H9 (cell line): ENCODE measurements at regions not wholly inside any gene's neighbourhood (a gene's known extent, or its start where the extent isn't known, plus 50 kb on each side); places are given as distances from the start of the nearest gene placed in this dataset.

Experiments
- DNase-seq: peaks from one replicate; pipeline ENCODE4 v3.0.0-alpha.2; 2017
- H2AFZ ChIP-seq: one replicate; pipeline ENCODE4 v1.6.1; 2013; ENCODE audit warnings: mild to moderate bottlenecking, low read length, control low read depth, moderate library complexity
- H2AK5ac ChIP-seq: 2 replicates; pipeline ENCODE4 v1.6.1; 2013; ENCODE audit warnings: low read length, control low read depth, mixed read lengths; ENCODE audit not compliant: insufficient read length
- H2BK120ac ChIP-seq: one replicate; pipeline ENCODE4 v1.6.1; 2013; ENCODE audit warnings: low read depth, mild to moderate bottlenecking, low read length, control low read depth, inconsistent platforms; ENCODE audit not compliant: poor library complexity, severe bottlenecking
- H2BK12ac ChIP-seq: 2 replicates; pipeline ENCODE4 v1.6.1; 2013; ENCODE audit warnings: low read length, control low read depth, mixed read lengths, low read depth; ENCODE audit not compliant: insufficient read length
- H2BK15ac ChIP-seq: 2 replicates; pipeline ENCODE4 v1.6.1; 2013; ENCODE audit warnings: low read depth, low read length, control low read depth
- H2BK20ac ChIP-seq: one replicate; pipeline ENCODE4 v1.6.1; 2013; ENCODE audit warnings: low read depth, mild to moderate bottlenecking, low read length, control low read depth, inconsistent platforms; ENCODE audit not compliant: poor library complexity, severe bottlenecking
- H2BK5ac ChIP-seq: 2 replicates; pipeline ENCODE4 v1.6.1; 2013; ENCODE audit warnings: low read length, control low read depth, mixed read lengths; ENCODE audit not compliant: insufficient read length
- H3K14ac ChIP-seq: 2 replicates; pipeline ENCODE4 v1.6.1; 2013; ENCODE audit warnings: low read length, control low read depth; ENCODE audit not compliant: insufficient read depth
- H3K18ac ChIP-seq: 2 replicates; pipeline ENCODE4 v1.6.1; 2013; ENCODE audit warnings: low read depth, mild to moderate bottlenecking, mixed read lengths, low read length, control low read depth; ENCODE audit not compliant: insufficient read length
- H3K23ac ChIP-seq: 2 replicates; pipeline ENCODE4 v1.6.1; 2013; ENCODE audit warnings: low read length, control low read depth, mixed read lengths, low read depth; ENCODE audit not compliant: insufficient read length
- H3K23me2 ChIP-seq: 2 replicates; pipeline ENCODE4 v1.6.1; 2013; ENCODE audit warnings: low read depth, mild to moderate bottlenecking, mixed read lengths, low read length, control low read depth; ENCODE audit not compliant: insufficient read length, poor library complexity, severe bottlenecking
- H3K27ac ChIP-seq: 2 replicates; pipeline ENCODE4 v1.5.1; 2013; ENCODE audit warnings: low read length, control low read depth, mixed read lengths, low read depth; ENCODE audit not compliant: insufficient read length
- H3K27me3 ChIP-seq: 2 replicates; pipeline ENCODE4 v1.6.1; 2013; ENCODE audit warnings: low read length, control low read depth, inconsistent platforms; ENCODE audit not compliant: insufficient read depth
- H3K4ac ChIP-seq: 2 replicates; pipeline ENCODE4 v1.6.1; 2013; ENCODE audit warnings: low read depth, mild to moderate bottlenecking, control low read depth, inconsistent platforms, low read length, moderate library complexity
- H3K4me1 ChIP-seq: 2 replicates; pipeline ENCODE4 v1.6.1; 2013; ENCODE audit warnings: low read length, control low read depth, inconsistent platforms; ENCODE audit not compliant: insufficient read depth
- H3K4me2 ChIP-seq: 2 replicates; pipeline ENCODE4 v1.6.1; 2013; ENCODE audit warnings: low read length, control low read depth, mixed read lengths; ENCODE audit not compliant: insufficient read length, insufficient read depth
- H3K56ac ChIP-seq: 2 replicates; pipeline ENCODE4 v1.6.1; 2013; ENCODE audit warnings: low read depth, mild to moderate bottlenecking, mixed read lengths, low read length, control low read depth; ENCODE audit not compliant: insufficient read length
- H3K79me1 ChIP-seq: 2 replicates; pipeline ENCODE4 v1.6.1; 2013; ENCODE audit warnings: low read depth, mild to moderate bottlenecking, moderate library complexity, low read length, control low read depth, inconsistent platforms; ENCODE audit not compliant: insufficient read depth, poor library complexity, severe bottlenecking
- H3K79me2 ChIP-seq: 2 replicates; pipeline ENCODE4 v1.6.1; 2013; ENCODE audit warnings: low read length, control low read depth, inconsistent platforms; ENCODE audit not compliant: insufficient read depth
- H3K9ac ChIP-seq: 2 replicates; pipeline ENCODE4 v1.6.1; 2013; ENCODE audit warnings: low read length, control low read depth, mixed read lengths; ENCODE audit not compliant: insufficient read length; ENCODE audit errors: extremely low read depth
- H3K9me3 ChIP-seq: one replicate; pipeline ENCODE4 v1.6.1; 2013; ENCODE audit warnings: low read depth, low read length, inconsistent platforms; ENCODE audit not compliant: control insufficient read depth
- H3T11ph ChIP-seq: one replicate; pipeline ENCODE4 v1.6.1; 2013; ENCODE audit warnings: mild to moderate bottlenecking, low read length, control low read depth, inconsistent platforms
- H4K20me1 ChIP-seq: one replicate; pipeline ENCODE4 v1.6.1; 2013; ENCODE audit not compliant: control insufficient read depth, insufficient read length, insufficient read depth
- H4K5ac ChIP-seq: 2 replicates; pipeline ENCODE4 v1.6.1; 2013; ENCODE audit warnings: low read depth, mild to moderate bottlenecking, mixed read lengths, low read length, control low read depth; ENCODE audit not compliant: insufficient read length
- H4K8ac ChIP-seq: replicated peaks from 2 replicates; pipeline ENCODE4 v1.6.1; 2013; ENCODE audit warnings: low read length, control low read depth, mixed read lengths, low read depth; ENCODE audit not compliant: insufficient read length
- H4K91ac ChIP-seq: 2 replicates; pipeline ENCODE4 v1.6.1; 2013; ENCODE audit warnings: low read depth, mild to moderate bottlenecking, moderate library complexity, mixed read lengths, low read length, control low read depth; ENCODE audit not compliant: insufficient read length
- H3K27ac Mint-ChIP-seq, 3 experiments: 2 replicates in 2 of 3; 3 replicates in 1 of 3; pipeline ENCODE4 v1.8.0; 2020 to 2021; ENCODE audit warnings: mixed read lengths in 3 of 3, mild to moderate bottlenecking in 1 of 3, moderate library complexity in 1 of 3
- H3K27me3 Mint-ChIP-seq: 2 replicates; pipeline ENCODE4 v1.8.0; 2021; ENCODE audit warnings: low read depth, mild to moderate bottlenecking, moderate library complexity, mixed read lengths
- H3K36me3 Mint-ChIP-seq, 3 experiments: 2 replicates in 2 of 3; 3 replicates in 1 of 3; pipeline ENCODE4 v1.8.0; 2020 to 2021; ENCODE audit warnings: low read depth in 3 of 3, mixed read lengths in 3 of 3; ENCODE audit not compliant: insufficient read depth in 1 of 3
- H3K4me1 Mint-ChIP-seq, 2 experiments: 2 replicates each; pipeline ENCODE4 v1.8.0; 2020; ENCODE audit warnings: mixed read lengths in 2 of 2
- H3K4me3 Mint-ChIP-seq, 2 experiments: 2 replicates in 1 of 2; 3 replicates in 1 of 2; pipeline ENCODE4 v1.8.0; 2020 to 2021; ENCODE audit warnings: mild to moderate bottlenecking in 2 of 2, mixed read lengths in 2 of 2, moderate library complexity in 1 of 2
- H3K9me3 Mint-ChIP-seq, 2 experiments: 2 replicates in 1 of 2; 3 replicates in 1 of 2; pipeline ENCODE4 v1.8.0; 2020; ENCODE audit warnings: mild to moderate bottlenecking in 2 of 2, mixed read lengths in 2 of 2, moderate library complexity in 1 of 2
- WGBS: extraction: QIAGEN DNeasy Blood & Tissue Kit; methylation state at CpG from one replicate; pipeline ENCODE4 v1.1.7; 2013; ENCODE audit warnings: missing lambda C conversion rate, low lambda C conversion rate, mixed read lengths; ENCODE audit not compliant: insufficient read length; ENCODE audit errors: extremely low coverage; 5-methylcytosine and 5-hydroxymethylcytosine counted together
- TF ChIP-seq, protein P1 (sequence below): fragments of 200-600 bp; sonication (generic); conservative IDR thresholded peaks from 3 replicates; pipeline ENCODE4 v1.8.0; 2021; ENCODE audit warnings: antibody characterized with exemption, mild to moderate bottlenecking

DNA sequence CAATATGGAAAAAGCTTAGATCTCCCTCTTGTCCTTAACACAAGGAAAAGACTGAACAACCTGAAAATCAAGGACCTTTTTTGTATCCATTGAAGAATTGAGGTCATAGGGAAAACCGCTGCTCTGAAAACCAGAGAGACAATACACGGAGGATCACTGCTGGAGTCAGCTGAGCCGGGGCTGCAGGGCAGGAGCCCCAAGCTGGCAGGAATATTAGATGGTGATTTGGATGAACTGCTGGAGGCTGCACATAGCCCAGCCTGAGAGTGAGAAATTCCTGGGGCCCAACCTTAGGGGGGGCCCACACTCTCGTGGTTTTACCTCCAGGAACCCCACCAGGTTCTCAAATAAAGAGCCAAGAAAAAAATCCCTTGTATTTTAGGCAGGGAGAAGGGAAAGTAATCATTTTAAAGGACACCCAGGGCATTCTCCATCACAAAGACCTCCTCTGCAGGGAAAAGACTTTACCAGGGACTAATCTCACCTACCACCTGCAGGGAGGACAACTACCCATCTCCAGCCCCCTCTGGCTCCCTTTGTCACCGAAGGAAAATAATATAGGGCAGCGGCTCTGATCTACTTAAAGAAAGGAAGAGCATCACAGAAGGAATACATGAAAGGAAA is 55.4 kb upstream of the RNF32 start:
- peak overlapping the region; percentile 39 for H3K4me2 ChIP-seq

More for the DNA sequence above, 55.4 kb upstream of the RNF32 start:
- Mint-ChIP-seq H3K27ac (peak overlapping the region; percentile 55 to 84 (median 84); a peak in 3 of 7 replicates), H3K36me3 (peaks cover 0 to 5% (median 0%) of the 10 kb centered on the region in 3 experiments; a peak in 4 of 7 replicates), H3K4me1 (peaks cover 34 to 48% of the 10 kb centered on the region in 2 experiments), H3K9me3 (peaks cover 6 to 15% of the 10 kb centered on the region in 2 experiments; a peak in 3 of 5 replicates), H3K27me3 (peaks cover 91% of the 10 kb centered on the region), H3K4me3 (peak overlapping the region in 1 of 2 experiments; percentile 13; a peak in 2 of 5 replicates)
- Histone ChIP-seq H2BK12ac (no peak overlapping the region), H3K27me3 (no peaks in the 10 kb centered on the region), H2BK5ac (no peak overlapping the region), H3K14ac (no peak overlapping the region), H3K56ac (no peak overlapping the region), H3K9ac (no peak overlapping the region), H3K18ac (no peak overlapping the region), H3K79me2 (no peaks in the 10 kb centered on the region), H3K23ac (no peak overlapping the region), H2BK120ac (no peak overlapping the region), H3K79me1 (no peaks in the 10 kb centered on the region), H4K20me1 (no peaks in the 10 kb centered on the region), H3K27ac (no peak overlapping the region), H3K23me2 (no peaks in the 10 kb centered on the region), H4K8ac (no peak overlapping the region), H3K4ac (no peak overlapping the region), H2BK15ac (no peak overlapping the region), H2AFZ (no peak overlapping the region), H3T11ph (no peak overlapping the region), H3K9me3 (no peaks in the 10 kb centered on the region), H3K4me1 (peaks cover 2% of the 10 kb centered on the region; the same call in 1 of the 2 replicates), H4K5ac (no peak overlapping the region), H2BK20ac (no peak overlapping the region), H4K91ac (no peak overlapping the region), H2AK5ac (no peak overlapping the region)
- no CpG with 5 or more reads among the region's 6 CpGs for WGBS
- TF ChIP-seq, protein P1, sequence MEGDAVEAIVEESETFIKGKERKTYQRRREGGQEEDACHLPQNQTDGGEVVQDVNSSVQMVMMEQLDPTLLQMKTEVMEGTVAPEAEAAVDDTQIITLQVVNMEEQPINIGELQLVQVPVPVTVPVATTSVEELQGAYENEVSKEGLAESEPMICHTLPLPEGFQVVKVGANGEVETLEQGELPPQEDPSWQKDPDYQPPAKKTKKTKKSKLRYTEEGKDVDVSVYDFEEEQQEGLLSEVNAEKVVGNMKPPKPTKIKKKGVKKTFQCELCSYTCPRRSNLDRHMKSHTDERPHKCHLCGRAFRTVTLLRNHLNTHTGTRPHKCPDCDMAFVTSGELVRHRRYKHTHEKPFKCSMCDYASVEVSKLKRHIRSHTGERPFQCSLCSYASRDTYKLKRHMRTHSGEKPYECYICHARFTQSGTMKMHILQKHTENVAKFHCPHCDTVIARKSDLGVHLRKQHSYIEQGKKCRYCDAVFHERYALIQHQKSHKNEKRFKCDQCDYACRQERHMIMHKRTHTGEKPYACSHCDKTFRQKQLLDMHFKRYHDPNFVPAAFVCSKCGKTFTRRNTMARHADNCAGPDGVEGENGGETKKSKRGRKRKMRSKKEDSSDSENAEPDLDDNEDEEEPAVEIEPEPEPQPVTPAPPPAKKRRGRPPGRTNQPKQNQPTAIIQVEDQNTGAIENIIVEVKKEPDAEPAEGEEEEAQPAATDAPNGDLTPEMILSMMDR: no peak
- DNase-seq: peak; percentile 82
